Esophagus squamous epithelium (tissue), 4 donors: ENCODE measurements at regions not wholly inside any gene's neighbourhood (a gene's known extent, or its start where the extent isn't known, plus 50 kb on each side); places are given as distances from the start of the nearest gene placed in this dataset.

Experiments
- CTCF ChIP-seq, 6 experiments: fragments of 450-650 bp in 4 of 6; fragments of 200-600 bp in 2 of 6; sonication (generic) in 2 of 6; IDR thresholded peaks; one replicate each; pipeline ENCODE4 v1.5.1; 2016 to 2019; ENCODE audit warnings: antibody characterized with exemption in 6 of 6, mild to moderate bottlenecking in 4 of 6, moderate library complexity in 4 of 6
- POLR2A ChIP-seq, 4 donors: fragments of 450-650 bp; IDR thresholded peaks; one replicate each; pipeline ENCODE4 v1.6.1; 2017; ENCODE audit warnings: antibody characterized with exemption in 4 of 4, mild to moderate bottlenecking in 4 of 4, moderate library complexity in 3 of 4

- TF ChIP-seq CTCF (IDR thresholded peaks at IDR 0.05), result no peak
- TF ChIP-seq POLR2A (IDR thresholded peaks at IDR 0.05), result no peak
Measured at GRCh38 chr5:171528865-171529614, 109.6 kb downstream of the FGF18 start.
